Stomach (tissue), 4 donors: ENCODE measurements at regions not wholly inside any gene's neighbourhood (a gene's known extent, or its start where the extent isn't known, plus 50 kb on each side); places are given as distances from the start of the nearest gene placed in this dataset.

Source experiments
- CTCF ChIP-seq, 7 experiments: fragments of 450-650 bp in 4 of 7; fragments of 200-600 bp in 3 of 7; sonication (generic) in 3 of 7; IDR thresholded peaks; one replicate each; pipeline ENCODE4 v1.5.1; 2016 to 2019; ENCODE audit warnings: antibody characterized with exemption in 7 of 7, control low read depth in 2 of 7, mild to moderate bottlenecking in 1 of 7
- POLR2A ChIP-seq, 4 donors: fragments of 450-650 bp; IDR thresholded peaks; one replicate each; pipeline ENCODE4 v1.6.1; 2016; ENCODE audit warnings: antibody characterized with exemption in 4 of 4, control low read depth in 2 of 4, mild to moderate bottlenecking in 1 of 4, moderate library complexity in 1 of 4

GRCh38 chr18:23320709-23321236, 132.3 kb upstream of the RIOK3 start:
- no peak for TF ChIP-seq POLR2A (IDR thresholded peaks at IDR 0.05)
- TF ChIP-seq CTCF (IDR thresholded peaks at IDR 0.05): no peak
